D721Med (cell line): ENCODE measurements at regions not wholly inside any gene's neighbourhood (a gene's known extent, or its start where the extent isn't known, plus 50 kb on each side); places are given as distances from the start of the nearest gene placed in this dataset.

ENCODE experiments used
- DNase-seq: peaks from one replicate; pipeline ENCODE4 v3.0.0; 2011; ENCODE audit warnings: low spot score; ENCODE audit not compliant: insufficient read length
- FAIRE-seq: peaks from 2 replicates; lab custom pipeline; 2011; peaks lifted over from hg19 to GRCh38; lab: Jason Lieb, UNC
- CTCF ChIP-seq: IDR thresholded peaks from 2 replicates; pipeline ENCODE4 v1.5.1; 2012; ENCODE audit warnings: mild to moderate bottlenecking, control low read depth; ENCODE audit not compliant: insufficient read depth; ENCODE audit errors: missing control alignments

- DNase-seq = peak; percentile 53
- FAIRE-seq = peak; percentile 48
- no peak for TF ChIP-seq CTCF
These were observed 191.6 kb upstream of the CADM1 start for GRCh38 chr11:115695677-115696364.

GRCh38 chr11:115693002-115693401 is 188.8 kb upstream of the CADM1 start:
- TF ChIP-seq CTCF = no peak
- FAIRE-seq (no peak), DNase-seq (no peak)

- no peak for TF ChIP-seq CTCF
- no peak for FAIRE-seq
- DNase-seq = no peak
These were observed 186.8 kb upstream of the CADM1 start for GRCh38 chr11:115691030-115691429.

- FAIRE-seq = no peak
- no peak for TF ChIP-seq CTCF
- no peak for DNase-seq
These were observed 183.7 kb upstream of the CADM1 start for GRCh38 chr11:115687934-115688333.

- no peak for TF ChIP-seq CTCF
- FAIRE-seq = no peak
- DNase-seq = no peak
These were observed 180.5 kb upstream of the CADM1 start for GRCh38 chr11:115684699-115685098.

GRCh38 chr11:115684135-115684534 is 179.9 kb upstream of the CADM1 start:
- TF ChIP-seq CTCF = no peak
- DNase-seq = no peak
- no peak for FAIRE-seq

GRCh38 chr11:115682888-115683287 is 178.7 kb upstream of the CADM1 start:
- FAIRE-seq = no peak
- TF ChIP-seq CTCF = no peak
- no peak for DNase-seq
